BJ (cell line): ENCODE measurements at regions not wholly inside any gene's neighbourhood (a gene's known extent, or its start where the extent isn't known, plus 50 kb on each side); places are given as distances from the start of the nearest gene placed in this dataset.
"Not testable (repeated sequence)": the region's sequence is repeated elsewhere in the genome, so short reads cannot be mapped to it uniquely, and the experiment has no call there.

Source experiments
- CTCF ChIA-PET: fragments of 350-600 bp; formaldehyde crosslinking; extraction: SDS; loops from one replicate; lab custom pipeline; 2021; ENCODE audit warnings: antibody characterized with exemption, inconsistent platforms; lab: Yijun Ruan, JAX
- POLR2A ChIA-PET: fragments of 300-600 bp; sonication (Branson Sonifier 250); formaldehyde crosslinking; extraction: SDS; loops from one replicate; lab custom pipeline; 2021; ENCODE audit warnings: antibody characterized with exemption; lab: Charles Lee
- DNase-seq: peaks from one replicate; pipeline ENCODE4 v3.0.0-alpha.2; 2011; ENCODE audit warnings: low read depth
- H3K27me3 ChIP-seq: 2 replicates; pipeline ENCODE4 v1.6.0; 2011; ENCODE audit warnings: low read length; ENCODE audit not compliant: control insufficient read depth, insufficient read depth
- H3K36me3 ChIP-seq: 2 replicates; pipeline ENCODE4 v1.5.1; 2011; ENCODE audit warnings: low read length; ENCODE audit not compliant: control insufficient read depth, insufficient read depth
- H3K4me3 ChIP-seq: 2 replicates; pipeline ENCODE4 v1.5.1; 2011; ENCODE audit warnings: low read depth, mild to moderate bottlenecking, control low read depth, low read length
- TF ChIP-seq, protein P1 (sequence below): IDR thresholded peaks from 2 replicates; pipeline ENCODE4 v1.5.1; 2011; ENCODE audit warnings: low read depth, mild to moderate bottlenecking, control low read depth, inconsistent platforms, low read length, moderate library complexity; ENCODE audit not compliant: insufficient read depth

DNA sequence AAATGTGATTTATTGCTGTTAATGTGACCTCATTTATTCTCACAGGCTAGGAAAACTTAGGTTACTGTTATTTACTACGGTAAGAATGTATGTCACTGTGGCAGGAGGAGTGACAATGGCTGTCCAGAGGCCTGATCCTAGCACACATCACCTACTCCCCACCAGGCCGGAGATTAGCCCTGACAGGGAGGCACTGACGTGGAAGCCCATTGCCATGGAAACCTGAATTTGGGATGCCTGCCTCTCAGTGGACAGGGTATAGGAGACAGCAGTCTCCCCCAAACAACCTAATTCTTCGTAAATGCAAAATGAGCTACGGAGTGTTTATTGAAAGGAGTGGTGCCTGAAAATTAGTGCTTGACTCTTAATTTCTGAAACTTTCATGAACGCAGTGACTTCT, 87.6 kb upstream of the SMARCA2 start:
- DNase-seq, result no peak
- POLR2A ChIA-PET, result interaction anchor here (0.6 kb wide), 1 partner anchor 253 kb away, joined by 3 read pairs; no protein-coding TSS in a partner anchor
- no peak overlapping the region for H3K4me3 ChIP-seq

GRCh38 chr9:1929134-1929533, 86.0 kb upstream of the SMARCA2 start:
- TF ChIP-seq, protein P1, sequence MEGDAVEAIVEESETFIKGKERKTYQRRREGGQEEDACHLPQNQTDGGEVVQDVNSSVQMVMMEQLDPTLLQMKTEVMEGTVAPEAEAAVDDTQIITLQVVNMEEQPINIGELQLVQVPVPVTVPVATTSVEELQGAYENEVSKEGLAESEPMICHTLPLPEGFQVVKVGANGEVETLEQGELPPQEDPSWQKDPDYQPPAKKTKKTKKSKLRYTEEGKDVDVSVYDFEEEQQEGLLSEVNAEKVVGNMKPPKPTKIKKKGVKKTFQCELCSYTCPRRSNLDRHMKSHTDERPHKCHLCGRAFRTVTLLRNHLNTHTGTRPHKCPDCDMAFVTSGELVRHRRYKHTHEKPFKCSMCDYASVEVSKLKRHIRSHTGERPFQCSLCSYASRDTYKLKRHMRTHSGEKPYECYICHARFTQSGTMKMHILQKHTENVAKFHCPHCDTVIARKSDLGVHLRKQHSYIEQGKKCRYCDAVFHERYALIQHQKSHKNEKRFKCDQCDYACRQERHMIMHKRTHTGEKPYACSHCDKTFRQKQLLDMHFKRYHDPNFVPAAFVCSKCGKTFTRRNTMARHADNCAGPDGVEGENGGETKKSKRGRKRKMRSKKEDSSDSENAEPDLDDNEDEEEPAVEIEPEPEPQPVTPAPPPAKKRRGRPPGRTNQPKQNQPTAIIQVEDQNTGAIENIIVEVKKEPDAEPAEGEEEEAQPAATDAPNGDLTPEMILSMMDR, result no peak
- DNase-seq, result no peak
- ChIA-PET CTCF (interaction anchor here (1.1 kb wide), 1 partner anchor 10 kb away, joined by 4 read pairs; no protein-coding TSS in a partner anchor), POLR2A (no interaction called here)
- Histone ChIP-seq H3K27me3 (no peaks in the 10 kb centered on the region), H3K36me3 (no peaks in the 10 kb centered on the region), H3K4me3 (no peak overlapping the region)

More for the DNA sequence above, 87.6 kb upstream of the SMARCA2 start:
- CTCF ChIA-PET, result no interaction called here
- no peaks in the 10 kb centered on the region for H3K36me3 ChIP-seq
- TF ChIP-seq, protein P1, result no peak
- no peaks in the 10 kb centered on the region for H3K27me3 ChIP-seq

- CTCF ChIA-PET, result interaction anchor here (1.1 kb wide), 1 partner anchor 10 kb away, joined by 4 read pairs; no protein-coding TSS in a partner anchor
- no peaks in the 10 kb centered on the region for H3K27me3 ChIP-seq
- H3K4me3 ChIP-seq, result no peak overlapping the region
- no peak for DNase-seq
- TF ChIP-seq, protein P1, result no peak
- no peaks in the 10 kb centered on the region for H3K36me3 ChIP-seq
- POLR2A ChIA-PET, result no interaction called here
Observed at GRCh38 chr9:1929722-1930244, 85.4 kb upstream of the SMARCA2 start.

GRCh38 chr9:1930245-1930736, 84.9 kb upstream of the SMARCA2 start:
- POLR2A ChIA-PET, H3K27me3 ChIP-seq, DNase-seq, H3K4me3 ChIP-seq, H3K36me3 ChIP-seq: not testable (repeated sequence)
- CTCF ChIA-PET, result interaction anchor here (1.1 kb wide), 1 partner anchor 9 kb away, joined by 4 read pairs; no protein-coding TSS in a partner anchor

DNA sequence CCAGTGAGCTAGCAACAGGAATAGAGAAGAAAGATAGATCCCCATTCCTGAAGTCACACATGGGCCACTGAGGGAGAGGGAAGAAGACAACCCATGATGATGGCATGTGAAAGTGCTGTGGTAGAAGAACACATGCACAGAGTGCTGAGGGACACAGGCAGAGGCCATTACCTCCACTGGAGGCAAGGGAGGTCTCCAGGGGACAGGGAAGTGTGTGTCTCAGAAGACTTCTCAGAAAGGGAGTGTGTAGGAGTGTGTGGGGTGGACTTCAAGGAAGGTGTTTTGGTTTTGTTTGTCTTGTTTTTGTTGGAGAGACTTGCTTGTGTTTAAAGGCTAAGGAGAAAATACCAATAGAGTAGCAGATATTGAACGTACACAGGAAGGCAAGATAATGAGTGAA, 77.0 kb upstream of the SMARCA2 start:
- Histone ChIP-seq H3K4me3 (no peak overlapping the region), H3K36me3 (no peaks in the 10 kb centered on the region), H3K27me3 (no peaks in the 10 kb centered on the region)
- DNase-seq, result no peak
- TF ChIP-seq, protein P1, result no peak
- CTCF ChIA-PET, result no interaction called here
- POLR2A ChIA-PET, result no interaction called here
